Heart right ventricle (tissue), 16 donors: ENCODE measurements at regions not wholly inside any gene's neighbourhood (a gene's known extent, or its start where the extent isn't known, plus 50 kb on each side); places are given as distances from the start of the nearest gene placed in this dataset.
A peak's percentile ranks its signal among the peaks of the same experiment; 100 is the strongest.

ENCODE experiments used
- ATAC-seq, 8 donors: fragments of 200-7000 bp; cut with Tn5 transposase; one replicate each; pipeline ENCODE4 v1.9.1; 2020; ENCODE audit warnings: mild to moderate bottlenecking in 8 of 8, moderate library complexity in 8 of 8, moderate number of reproducible peaks in 1 of 8
- DNase-seq, 2 donors: peaks; one replicate each; pipeline ENCODE4 v3.0.0-alpha.2; 2020
- H3K27ac ChIP-seq, 10 donors: fragments of 200-600 bp; sonication (generic) in 2 of 10; one replicate each; pipeline versions ENCODE4 v1.5.0 to v1.8.0; 2020 to 2022; ENCODE audit warnings: mild to moderate bottlenecking in 3 of 10
- H3K27me3 ChIP-seq, 7 donors: fragments of 200-600 bp; one replicate each; pipeline ENCODE4 v1.8.0; 2021 to 2022; ENCODE audit warnings: mild to moderate bottlenecking in 2 of 7
- H3K36me3 ChIP-seq, 9 donors: fragments of 200-600 bp; sonication (generic) in 1 of 9; one replicate each; pipeline versions ENCODE4 v1.5.0 to v1.8.0; 2020 to 2022; ENCODE audit warnings: mild to moderate bottlenecking in 2 of 9
- H3K4me1 ChIP-seq, 9 donors: fragments of 200-600 bp; sonication (generic) in 1 of 9; one replicate each; pipeline versions ENCODE4 v1.5.0 to v1.8.0; 2020 to 2022; ENCODE audit warnings: mild to moderate bottlenecking in 4 of 9
- H3K4me3 ChIP-seq, 10 donors: fragments of 200-600 bp; sonication (generic) in 2 of 10; one replicate each; pipeline versions ENCODE4 v1.5.0 to v1.8.0; 2020 to 2022; ENCODE audit warnings: mild to moderate bottlenecking in 7 of 10, moderate library complexity in 2 of 10
- H3K9me3 ChIP-seq, 11 donors: fragments of 200-600 bp in 10 of 11; sonication (generic) in 2 of 11; one replicate each; pipeline versions ENCODE4 v1.5.0 to v1.8.0; 2013 to 2022; ENCODE audit warnings: mild to moderate bottlenecking in 2 of 11, control low read depth in 1 of 11, moderate library complexity in 1 of 11
- CTCF ChIP-seq, 9 donors: fragments of 200-600 bp; sonication (generic) in 2 of 9; IDR thresholded peaks; one replicate each; pipeline versions ENCODE4 v1.5.0 to v1.8.0; 2021 to 2022; ENCODE audit warnings: antibody characterized with exemption in 9 of 9, mild to moderate bottlenecking in 5 of 9, moderate library complexity in 1 of 9
- WGBS, 2 donors: extraction: QIAGEN DNeasy Blood & Tissue Kit; methylation state at CpG; one replicate each; pipeline ENCODE4 v1.1.7; 2013; ENCODE audit warnings: inconsistent platforms in 1 of 2; 5-methylcytosine and 5-hydroxymethylcytosine counted together
- intact Hi-C, 10 donors: fragments of 100-400 bp; cut with DNase I; formaldehyde crosslinking; loops; one replicate each; pipeline versions ENCODE4 v1.11.1 to v1.14.2; 2022
- donor health status: Arrhythmogenic right ventricular cardiomyopathy.
- donor health status: ischemic (EF 13 %, LVEDD 7.1; RV severe dilation, severe dysfunction).
- donor health status: healthy with polysubstance abuse.
- donor health status: DM: no; HTN: yes; CAD: no.
- donor health status: DM: no; HTN: no; CAD: no.
- donor health status: ischemic (EF 25% LVEDD 6.9; RV normal size, moderate dysfunction).
- donor health status: ischemic (EF 25% LVEDD 5.7; RV mildly dilated, moderate dysfunction).
- donor health status: healthy.
- donor health status: DM: yes; HTN: yes; CAD: no.
- donor health status: Ischemic cardiomyopathy.
- donor health status: ischemic (EF 35%, LVEDD 5.7; RV mildly dilated, moderate dysfunction).
- donor health status: nonischemic (EF 11% LVEDD 7.7; RV severe dilation, severe dysfunction).
- donor health status: DM: yes; HTN: yes; CAD: no.
- donor health status: PGD.
- donor health status: ischemic (EF 29% LVEDD 5.4; RV normal size, mild dysfunction).
- donor health status: nonischemic (EF 23%, LVEDD 6.1; RV moderate dilation, normal function).

GRCh38 chr1:207214453-207214852 is 107.0 kb upstream of the CD55 start:
- intact Hi-C loops: no loop called here
- no peak for ATAC-seq

DNA sequence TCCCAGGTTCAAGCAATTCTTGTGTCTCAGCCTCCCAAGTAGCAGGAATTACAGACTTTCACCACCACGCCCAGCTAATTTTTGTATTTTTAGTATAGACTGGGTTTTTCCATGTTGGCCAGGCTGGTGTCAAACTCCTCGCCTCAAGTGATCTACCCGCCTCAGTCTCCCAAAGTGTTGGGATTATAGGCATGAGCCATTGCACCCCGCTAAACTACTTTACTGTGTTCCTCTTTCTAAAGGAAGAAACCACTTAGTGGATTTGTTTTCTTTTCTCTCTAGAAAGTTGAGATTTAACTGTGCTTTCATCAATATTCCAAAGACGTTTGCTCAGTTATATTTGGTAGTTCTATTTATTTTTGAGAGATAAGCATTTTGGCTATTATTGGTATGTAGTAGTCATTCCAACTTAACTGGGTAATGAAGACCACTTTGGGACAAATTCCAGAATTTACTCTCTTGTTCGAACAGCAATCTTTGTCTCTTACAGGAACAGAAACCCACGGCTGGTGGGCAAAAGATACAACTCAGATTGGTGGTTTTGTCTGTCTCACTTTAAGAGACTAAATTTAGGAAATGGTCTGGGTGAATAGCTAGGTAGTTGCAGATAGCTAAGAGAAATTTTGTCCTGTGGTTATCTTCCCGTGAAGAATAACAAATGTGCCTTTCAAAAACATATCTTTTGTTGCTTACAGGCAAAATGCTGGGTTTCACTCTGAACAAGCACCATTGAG is 103.5 kb upstream of the CD55 start:
- intact Hi-C loops: no loop called here
- Histone ChIP-seq H3K4me3 (no peak overlapping the region), H3K4me1 (peaks cover 0 to 15% (median 13%) of the 10 kb centered on the region in 9 donors), H3K9me3 (peaks cover 0 to 15% (median 2%) of the 10 kb centered on the region in 11 donors), H3K36me3 (no peaks in the 10 kb centered on the region), H3K27me3 (no peaks in the 10 kb centered on the region), H3K27ac (no peak overlapping the region)
- TF ChIP-seq CTCF (IDR thresholded peaks at IDR 0.05): no peak
- WGBS, 2 donors: 63 to 68% methylated on average over 8 of the region's 8 CpGs
- DNase-seq: no peak
- no peak for ATAC-seq

More at GRCh38 chr1:207214453-207214852, 107.0 kb upstream of the CD55 start:
- no peaks in the 10 kb centered on the region for H3K27me3 ChIP-seq
- peaks cover 0 to 20% (median 2%) of the 10 kb centered on the region in 11 donors for H3K9me3 ChIP-seq
- H3K36me3 ChIP-seq: no peaks in the 10 kb centered on the region
- H3K4me1 ChIP-seq: peaks cover 0 to 15% (median 13%) of the 10 kb centered on the region in 9 donors
- DNase-seq: no peak
- no peak overlapping the region for H3K4me3 ChIP-seq
- 95 to 97% methylated on average over 1 of the region's 1 CpG for WGBS, 2 donors
- TF ChIP-seq CTCF (IDR thresholded peaks at IDR 0.05): no peak
- H3K27ac ChIP-seq: no peak overlapping the region

DNA sequence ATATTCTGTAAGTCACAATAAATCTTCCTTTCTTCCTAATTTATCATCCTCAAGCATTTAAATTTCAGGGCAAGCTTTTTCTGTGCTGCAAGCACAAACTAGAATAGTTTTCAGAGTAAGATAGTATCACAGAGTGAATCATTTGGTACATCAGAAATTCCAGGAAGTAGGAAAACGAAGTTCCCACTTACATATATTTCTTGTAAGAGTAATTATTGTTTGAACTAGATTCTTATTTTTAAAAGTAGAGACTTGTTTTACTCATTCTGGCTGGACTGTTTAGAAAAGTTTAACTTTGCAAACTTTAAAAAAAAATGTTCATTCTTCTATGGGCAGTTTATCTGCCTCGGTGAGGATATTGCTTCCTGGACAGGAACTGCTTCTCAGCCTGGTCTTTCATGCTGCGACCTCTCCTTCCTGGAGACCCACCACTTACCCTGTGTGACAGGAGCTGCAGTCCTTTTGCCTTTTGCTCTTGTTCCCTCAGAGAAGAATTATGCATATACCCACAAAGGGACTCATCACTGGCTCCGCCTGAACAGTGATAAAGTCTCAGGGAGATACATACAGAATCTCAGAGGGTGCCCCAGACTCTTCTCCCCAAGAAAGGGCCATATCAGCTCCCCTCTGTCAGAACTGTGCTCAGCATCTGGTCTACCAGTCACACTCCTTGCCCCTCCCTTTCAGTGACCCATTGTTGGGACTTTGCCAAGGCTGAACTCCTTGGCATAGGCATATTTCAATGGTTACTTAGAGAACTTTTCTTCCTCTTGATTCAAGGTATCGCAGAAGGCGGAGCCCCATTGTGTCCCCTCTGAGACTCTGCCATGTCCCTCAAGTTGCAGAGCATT is 102.7 kb upstream of the CD55 start:
- Histone ChIP-seq H3K27ac (no peak overlapping the region), H3K9me3 (peaks cover 0 to 15% (median 2%) of the 10 kb centered on the region in 11 donors), H3K27me3 (no peaks in the 10 kb centered on the region), H3K4me1 (peaks cover 0 to 15% (median 13%) of the 10 kb centered on the region in 9 donors), H3K36me3 (no peaks in the 10 kb centered on the region), H3K4me3 (no peak overlapping the region)
- intact Hi-C loops: no loop called here
- no peak for TF ChIP-seq CTCF (IDR thresholded peaks at IDR 0.05)
- 59 to 65% methylated on average over 6 of the region's 6 CpGs for WGBS, 2 donors
- ATAC-seq (peak in 2 of 8 donors; percentile 10 to 30), DNase-seq (peak in 1 of 2 donors; percentile 12)
